ENCODE measurements at regions not wholly inside any gene's neighbourhood (a gene's known extent, or its start where the extent isn't known, plus 50 kb on each side); places are given as distances from the start of the nearest gene placed in this dataset.
A peak's percentile ranks its signal among the peaks of the same experiment; 100 is the strongest.

DNA sequence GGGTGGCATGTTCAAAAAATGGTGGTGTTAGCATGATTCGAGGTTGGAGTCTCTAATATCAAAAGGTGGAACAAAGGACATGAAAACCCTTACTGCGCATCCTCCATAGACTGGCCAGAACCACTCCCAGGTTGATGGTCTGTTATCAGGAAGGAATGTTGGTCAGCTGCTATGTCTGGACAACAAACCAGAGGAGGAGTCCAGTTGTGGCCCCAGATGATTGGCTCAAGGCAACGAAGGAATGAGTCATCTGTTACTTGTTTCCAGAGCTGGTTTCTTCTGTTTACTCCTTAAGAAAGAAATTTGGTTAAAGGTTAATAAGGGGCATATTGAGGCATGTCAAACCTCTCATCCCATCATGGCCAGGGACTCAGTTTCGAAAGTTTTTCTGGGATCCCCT lies 56.8 kb upstream of the GRIA4 start:
- no peak for DNase-seq

DNA sequence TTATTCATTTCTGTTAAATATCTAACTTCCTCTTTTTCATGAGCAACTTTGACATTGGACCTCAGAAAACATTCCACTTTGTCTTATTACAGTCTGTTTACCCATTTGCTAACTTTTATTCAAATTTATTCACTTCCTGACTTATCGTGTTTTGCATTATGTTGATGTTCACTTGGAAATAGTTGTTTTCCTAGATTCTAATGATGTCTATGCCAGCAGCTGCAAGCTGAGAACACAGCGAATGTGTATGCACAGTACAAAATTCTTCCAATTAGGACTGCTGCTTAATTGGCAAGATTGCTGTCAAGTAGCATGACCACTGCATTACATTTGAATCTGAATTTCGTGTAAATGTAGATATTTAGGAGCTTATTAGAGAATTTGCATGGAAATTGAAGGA lies 61.5 kb upstream of the GRIA4 start:
- DNase-seq = no peak

DNA sequence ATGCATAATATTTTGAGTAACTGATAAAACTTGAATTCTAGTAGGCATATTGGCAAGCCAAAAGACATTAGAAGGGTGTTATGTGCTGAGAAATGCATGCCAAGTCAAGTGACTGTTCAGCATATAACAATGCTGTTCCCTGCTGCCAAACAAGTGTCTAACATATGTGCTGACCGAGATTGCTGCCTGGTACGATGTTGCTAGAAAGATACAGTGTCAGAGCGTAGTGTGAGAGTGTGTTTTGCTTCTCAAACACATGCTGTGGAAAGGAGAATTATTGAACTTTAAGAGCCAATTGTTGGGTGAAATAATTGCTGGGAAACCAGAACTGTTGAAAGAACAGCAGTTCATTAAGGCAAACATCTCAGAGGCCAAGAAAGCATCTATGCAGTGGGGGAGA lies 71.3 kb upstream of the GRIA4 start:
- no peak for DNase-seq

DNA sequence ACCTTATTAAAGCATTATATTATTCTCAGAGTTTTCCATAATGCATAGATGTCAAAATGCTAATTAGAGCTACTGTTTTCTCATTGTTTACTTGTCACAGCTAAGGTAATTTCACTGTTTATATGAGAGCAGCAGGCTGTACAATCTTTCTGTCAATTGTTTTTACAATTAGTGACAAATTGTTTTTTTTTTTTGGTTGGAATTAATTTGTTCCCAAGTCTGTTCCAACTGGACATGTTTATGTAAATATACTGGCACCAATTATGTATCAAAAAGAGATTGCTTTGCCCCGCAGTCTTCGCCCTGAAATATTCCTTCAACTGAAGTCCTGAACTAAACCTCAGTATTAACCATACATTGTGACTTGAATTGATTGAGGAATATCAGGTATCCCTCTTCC lies 72.3 kb upstream of the GRIA4 start:
- no peak for DNase-seq

DNA sequence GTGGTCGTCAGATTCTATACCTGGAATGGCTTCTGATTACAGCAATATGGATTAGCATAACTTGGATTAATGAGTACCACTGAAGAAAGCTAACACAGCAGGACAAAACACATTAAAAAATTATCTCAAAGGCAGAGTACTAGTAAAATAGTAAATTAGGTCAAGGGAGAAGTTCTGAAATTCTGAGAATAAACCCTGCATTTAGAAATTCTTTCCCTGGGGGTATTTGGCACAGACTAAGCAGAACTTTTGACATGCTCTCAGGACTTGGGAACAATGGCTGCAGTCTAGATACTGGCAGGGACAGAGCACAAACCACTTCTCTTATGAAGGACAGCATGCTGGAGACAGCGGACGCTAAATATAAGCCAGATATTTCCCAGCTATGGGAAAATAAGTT lies 85.6 kb upstream of the GRIA4 start:
- peak; percentile 20 for DNase-seq

DNA sequence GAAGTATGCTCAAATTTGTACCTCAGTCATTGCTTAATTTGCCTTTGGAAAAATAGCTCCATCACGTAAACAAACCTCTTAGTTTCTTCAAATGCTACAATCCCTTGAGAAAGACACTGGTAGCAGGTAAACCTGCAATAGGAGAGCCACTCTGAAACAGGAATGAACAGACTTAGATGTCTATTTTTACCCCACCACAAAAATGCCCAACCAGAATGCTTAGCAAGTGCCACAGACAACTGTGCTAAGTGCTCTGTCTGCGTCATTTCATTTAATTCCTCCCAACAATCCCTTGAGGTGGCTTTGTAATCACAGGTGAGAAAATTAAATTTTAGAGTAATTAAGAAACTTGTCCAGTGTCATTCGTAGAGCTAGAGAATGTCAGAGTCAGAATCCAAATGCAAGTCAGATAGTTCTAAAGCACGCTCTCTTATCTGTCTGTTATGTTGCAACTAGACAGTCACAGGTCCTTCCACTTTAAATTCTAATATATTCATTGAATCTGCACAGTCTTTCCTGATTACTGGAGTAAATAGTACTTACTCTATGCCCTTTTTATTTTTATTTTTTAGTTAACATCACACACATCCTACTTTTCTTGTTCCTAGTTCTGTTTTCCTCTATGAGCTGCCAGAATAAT lies 89.0 kb upstream of the GRIA4 start:
- DNase-seq = no peak

DNA sequence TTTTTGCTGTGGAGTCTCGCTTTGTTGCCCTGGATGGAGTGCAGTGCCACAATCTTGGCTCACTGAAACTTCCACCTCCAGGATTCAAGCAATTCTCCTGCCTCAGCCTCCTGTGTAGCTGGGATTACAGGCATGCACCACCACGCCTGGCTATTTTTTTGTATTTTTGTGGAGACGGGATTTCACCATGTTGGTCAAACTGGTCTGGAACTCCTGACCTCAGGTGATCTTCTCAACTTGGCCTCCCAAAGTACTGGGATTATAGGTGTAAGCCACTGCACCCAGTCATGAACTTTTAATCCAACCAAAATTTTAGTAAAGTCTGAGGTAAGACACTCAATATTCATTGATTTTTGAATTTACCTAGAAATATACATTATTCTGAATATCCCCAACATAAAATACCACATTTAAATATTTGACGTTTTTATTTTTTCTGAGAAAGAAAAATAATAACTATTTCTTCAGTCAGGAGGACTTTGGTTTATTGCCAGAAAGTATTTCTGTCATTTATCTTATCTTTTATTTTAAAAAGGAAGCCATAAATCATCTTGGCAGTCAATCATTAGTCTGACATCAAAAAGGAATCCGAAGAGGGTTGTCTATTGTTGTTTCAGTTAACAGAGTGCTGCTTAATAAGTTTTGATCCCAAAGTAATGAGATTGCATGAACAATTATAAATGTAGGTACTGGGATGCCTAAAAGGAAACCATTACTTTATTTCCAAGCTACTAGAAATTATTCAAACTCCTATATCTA lies 102.2 kb upstream of the GRIA4 start:
- DNase-seq = no peak

DNA sequence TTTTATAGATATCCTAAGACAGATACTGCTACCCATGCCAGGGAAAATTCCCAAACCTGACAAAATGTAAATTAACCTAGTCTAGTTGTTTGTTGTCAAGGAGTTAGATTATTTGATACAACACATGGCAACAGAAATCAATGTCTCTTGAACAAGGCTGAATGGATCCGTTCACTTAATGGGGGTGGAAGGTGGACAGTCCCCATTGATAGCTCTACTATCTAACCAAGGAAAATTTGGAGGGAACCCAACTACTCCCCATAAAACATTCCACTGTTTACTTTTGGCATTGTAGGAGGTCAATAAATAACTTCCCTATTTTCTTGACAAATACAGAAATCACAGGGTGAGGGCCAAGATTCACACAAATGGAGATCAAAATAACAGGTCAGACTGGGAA lies 117.9 kb upstream of the GRIA4 start:
- DNase-seq = no peak

DNA sequence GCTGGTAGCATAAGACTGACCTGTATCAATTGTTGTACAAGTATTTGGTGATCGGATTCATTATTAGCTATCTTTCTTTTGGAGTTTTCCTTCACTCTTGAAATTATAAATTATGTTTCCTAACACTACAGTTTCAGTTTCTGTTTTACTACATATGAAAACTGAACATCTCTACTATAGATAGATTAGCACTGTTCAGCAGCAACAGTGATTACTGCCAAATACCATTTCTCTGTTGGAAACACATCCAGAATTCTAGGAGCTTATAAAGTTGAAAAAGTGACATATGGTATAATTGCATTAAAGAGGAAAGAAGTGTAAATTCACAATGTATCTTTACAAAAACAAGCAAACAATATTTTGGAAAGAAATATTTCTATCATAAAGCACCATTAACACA lies 118.5 kb upstream of the GRIA4 start:
- peak; percentile 13 for DNase-seq

DNA sequence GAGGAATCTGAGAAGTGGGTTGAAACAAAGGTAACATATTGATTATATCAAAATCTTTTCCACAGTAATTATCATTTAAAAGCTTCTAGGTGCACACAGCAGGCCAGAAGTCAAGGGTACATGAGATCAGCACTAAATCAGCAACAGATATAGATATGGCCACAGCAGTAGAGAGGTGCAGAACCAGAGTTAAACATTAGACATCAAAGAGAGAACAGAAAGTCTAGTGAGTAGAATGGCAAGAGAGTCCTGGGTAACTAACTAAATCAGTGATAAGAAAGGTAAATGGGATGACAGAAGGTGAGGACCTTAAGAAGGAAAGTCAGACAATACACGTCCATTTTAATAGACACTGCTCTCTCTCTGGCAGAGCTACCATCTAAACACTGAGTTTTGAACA lies 119.5 kb upstream of the GRIA4 start:
- no peak for DNase-seq

DNA sequence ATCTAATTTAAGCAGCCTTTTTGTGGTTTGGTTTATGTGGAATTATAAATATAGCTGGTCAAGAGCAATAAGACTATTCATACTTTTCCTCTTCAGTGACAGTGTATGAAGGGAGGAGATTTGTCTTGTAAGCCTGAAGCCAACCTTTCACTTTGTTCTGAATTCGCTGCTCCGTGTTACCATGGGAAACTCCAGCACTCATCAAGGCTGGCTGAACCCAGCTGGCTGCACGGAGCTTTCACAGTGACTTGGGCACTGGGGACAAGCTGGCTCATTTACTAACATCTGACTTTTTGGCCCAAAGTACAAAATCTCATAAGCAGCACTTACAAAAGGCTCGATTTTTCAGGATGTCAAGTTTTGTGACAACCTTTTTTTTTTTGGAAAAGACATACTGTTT lies 120.4 kb upstream of the GRIA4 start:
- peak; percentile 88 for DNase-seq

DNA sequence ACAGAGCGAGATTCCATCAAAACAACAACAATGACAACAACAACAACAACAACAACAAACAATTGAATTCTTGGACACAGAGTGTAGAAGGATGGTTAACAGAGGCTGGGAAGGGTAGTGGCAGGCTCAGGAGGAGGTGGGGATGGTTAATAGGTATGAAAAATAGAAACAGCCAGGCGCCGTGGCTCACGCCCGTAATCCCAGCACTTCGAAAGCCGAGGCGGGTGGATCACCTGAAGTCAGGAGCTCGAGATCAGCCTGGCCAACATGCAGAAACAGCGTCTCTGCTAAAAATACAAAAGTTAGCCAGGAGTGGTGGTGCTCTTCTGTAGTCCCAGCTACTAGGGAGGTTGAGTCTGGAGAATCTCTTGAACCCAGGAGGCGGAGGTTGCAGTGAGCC lies 122.9 kb upstream of the GRIA4 start:
- DNase-seq = no peak

DNA sequence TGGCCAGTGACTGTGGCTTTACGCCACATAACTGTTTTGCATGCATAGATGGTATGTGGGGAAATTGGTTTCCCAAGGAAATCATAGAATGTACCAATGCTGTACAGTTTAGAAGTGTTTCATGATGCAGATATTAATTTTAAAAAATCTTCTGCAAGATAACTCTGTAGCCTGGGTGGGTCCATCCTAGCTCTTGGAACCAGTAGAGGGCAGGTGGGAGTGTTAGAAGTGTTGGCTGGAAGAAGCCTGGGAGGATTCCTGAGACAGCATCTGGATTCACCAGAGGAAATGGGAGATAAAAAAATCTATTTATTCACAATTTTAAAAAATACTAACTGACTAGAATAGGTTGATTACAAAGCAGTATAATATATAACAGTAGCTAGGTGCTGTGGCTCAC lies 139.9 kb upstream of the GRIA4 start:
- DNase-seq = no peak

DNA sequence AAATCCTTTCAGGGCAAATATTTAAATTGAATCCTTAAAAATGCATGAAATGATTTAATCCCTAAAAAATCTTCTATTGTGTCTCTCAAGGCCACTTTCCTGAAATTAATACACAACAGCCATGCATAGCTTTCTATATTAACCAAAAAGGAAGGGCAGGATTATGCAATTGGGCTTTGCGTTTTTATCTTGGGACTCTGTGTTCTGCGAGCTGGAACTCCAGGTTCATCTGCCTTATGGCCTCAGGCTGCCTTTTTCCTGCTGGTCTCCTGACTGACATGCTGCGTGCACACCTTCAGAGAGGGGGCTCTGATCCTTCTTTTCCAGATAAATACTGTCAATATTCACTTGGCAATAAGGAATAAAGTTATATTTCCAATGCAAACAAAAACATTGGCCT lies 141.7 kb upstream of the GRIA4 start:
- no peak for DNase-seq

DNA sequence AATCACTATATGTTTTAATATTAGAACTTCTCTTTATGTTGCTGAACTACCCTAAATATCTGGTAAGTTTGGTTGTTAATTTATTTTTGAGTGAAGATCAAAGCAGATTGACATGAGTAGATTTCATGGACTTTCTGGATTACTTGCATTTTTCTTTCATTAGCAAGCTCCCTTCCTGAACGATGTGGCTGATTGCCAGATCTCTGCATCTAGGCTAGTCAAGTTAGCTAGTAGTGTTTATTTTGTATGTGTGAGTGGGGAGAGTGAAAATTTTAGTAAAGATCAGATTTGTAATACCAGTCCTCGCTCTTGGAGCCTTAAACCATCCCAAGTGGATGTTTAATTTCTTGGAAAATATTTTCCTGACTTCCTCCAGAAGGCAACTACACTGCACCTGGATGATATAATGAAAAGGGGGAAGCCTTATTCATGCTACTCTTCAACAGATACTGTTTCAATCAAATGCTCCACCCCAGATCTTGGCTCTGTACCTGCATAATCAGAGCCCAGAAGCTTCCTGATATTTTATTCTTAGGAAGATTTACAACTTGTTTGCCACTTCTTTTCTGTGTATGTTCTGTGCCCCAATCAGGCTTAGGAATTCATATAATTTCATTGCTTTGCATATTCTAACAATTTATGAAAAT lies 143.2 kb upstream of the GRIA4 start:
- DNase-seq = peak; percentile 15

DNA sequence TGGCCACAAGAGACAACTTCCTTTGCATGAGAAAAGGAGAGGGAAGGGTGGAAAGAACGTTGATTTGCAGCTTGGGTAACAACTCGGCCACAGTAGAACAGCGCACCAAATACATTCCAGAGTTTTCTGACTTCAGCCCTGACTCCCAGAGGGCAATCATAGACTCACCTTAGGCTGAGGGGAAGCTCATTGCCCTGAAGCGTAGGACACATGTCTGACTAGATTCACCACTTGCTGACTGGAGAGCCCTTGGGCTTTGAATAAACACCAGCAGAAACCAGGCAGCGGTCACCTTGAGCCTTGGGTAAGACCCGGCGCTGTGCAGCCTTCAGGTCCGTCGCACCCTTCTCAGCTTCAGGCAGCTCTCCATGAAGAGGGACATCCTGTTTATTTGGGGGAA lies 151.8 kb upstream of the GRIA4 start:
- no peak for DNase-seq

DNA sequence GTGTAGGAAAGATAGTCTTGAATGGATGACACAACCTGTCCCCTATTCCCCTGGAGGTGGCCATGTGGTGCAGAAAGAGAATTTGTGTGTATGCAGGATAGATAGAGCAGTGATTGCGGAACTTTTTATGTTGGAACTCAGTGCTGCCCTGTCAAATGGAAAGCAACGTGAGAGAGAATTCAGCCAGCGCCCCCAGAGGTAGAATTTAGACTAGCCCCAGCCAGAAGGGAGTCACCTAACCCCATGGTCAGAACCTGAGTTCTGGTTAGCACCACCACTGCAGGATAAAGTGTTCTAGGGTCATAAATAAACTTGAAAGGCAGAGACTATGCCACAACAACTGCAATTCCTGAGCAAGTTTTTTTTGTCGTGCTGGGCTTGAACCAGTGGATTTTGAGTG lies 152.9 kb upstream of the GRIA4 start:
- no peak for DNase-seq

DNA sequence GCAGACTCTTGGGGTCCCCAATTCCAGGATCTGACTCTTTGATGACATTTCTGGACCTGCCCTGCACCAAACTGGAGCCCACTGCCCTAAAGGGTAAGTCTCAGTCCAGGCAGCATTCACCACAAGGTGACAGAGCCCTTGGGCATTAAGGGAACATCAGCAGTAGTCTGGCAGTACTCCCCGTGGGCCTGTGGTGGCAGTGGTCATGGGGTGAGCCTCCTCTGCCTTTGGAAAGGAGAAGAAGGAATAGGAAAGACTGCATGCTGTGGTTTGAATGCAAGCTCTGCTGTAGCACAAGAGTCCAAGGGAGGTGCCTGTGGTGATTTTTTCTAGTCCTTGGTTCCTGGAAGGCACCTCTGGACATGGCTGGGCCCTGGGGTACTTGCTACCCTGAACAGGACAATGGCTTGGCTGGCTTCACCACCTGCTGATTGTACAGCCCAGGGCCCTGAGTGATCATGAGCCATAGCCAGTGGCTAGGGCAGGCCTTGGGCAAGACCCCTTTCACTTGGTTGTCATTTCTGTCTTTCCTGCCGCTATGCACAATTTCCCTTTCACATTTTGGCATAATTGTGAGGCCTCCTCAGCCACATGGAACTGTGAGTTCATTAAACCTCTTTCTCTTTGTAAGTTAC lies 160.7 kb upstream of the GRIA4 start:
- no peak for DNase-seq

DNA sequence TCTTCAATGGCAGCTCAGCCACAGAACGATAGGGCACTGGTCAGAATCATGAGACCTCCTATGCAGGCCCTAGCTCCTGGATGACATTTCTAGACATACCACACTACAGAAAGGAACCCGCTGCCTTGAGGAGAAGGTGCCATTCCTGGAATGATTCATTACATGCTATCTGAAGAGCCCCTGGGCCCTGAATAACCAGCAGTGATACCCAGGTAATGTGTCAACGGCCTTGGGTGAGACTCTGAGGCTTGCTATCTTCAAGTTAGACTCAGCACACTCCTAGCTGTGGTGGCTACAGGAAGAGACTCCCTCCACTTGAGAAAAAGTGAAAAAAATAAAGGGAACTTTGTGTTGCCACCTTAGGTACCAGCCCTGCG lies 161.2 kb upstream of the GRIA4 start:
- DNase-seq = no peak

DNA sequence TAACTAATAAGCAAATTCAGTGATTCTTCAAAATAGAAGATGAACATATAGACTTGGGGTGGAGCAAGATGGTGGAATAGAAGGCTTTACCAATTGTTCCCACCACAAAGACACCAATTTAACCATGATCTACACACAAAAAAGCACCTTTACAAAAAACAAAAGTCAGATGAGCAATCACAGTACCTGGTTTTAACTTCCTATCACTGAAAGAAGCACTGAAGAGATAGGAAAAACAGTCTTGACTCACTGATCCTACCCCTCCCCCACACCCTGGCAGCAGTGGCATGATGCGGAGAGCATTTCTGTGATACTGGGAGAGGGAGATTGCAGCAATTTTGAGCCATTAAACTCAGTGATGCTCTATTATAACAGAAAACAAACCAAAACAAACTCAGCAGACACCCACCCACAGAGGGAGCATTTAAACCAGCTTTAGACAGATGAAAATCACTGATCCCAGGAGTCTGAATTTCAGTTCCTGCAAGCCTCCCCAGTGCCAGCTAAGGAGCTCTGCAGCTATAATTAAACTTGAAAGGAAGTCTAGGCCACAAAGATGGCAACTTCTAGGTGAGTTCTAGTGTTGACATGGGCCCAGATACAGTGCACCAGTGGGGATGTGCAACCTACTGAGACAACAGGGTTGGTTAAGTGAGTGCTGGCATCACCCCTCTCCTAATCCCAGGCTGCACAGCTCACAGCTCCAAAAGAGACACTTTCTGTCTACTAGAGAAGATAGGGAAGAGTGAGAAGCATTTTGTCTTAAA lies 161.8 kb upstream of the GRIA4 start:
- DNase-seq = no peak

DNA sequence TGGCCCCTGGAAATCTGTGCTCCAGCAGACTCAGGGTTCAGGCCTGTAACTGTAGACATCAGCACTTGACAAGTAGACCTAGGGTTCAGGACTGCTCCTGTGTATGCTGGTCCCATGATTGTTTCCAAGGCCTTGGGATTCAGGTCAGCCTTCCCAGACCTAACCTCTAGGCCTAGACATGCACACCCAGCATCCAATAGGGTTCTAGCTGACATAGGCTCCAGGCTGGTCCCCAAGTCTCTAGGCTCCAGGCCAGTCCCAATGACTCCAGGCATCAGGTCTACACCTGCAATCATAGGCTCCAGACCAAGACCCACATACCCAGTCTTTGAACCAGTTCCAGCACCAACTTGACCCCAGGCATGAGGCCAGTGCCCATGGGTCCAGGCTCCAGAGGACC lies 166.2 kb upstream of the GRIA4 start:
- DNase-seq = no peak

DNA sequence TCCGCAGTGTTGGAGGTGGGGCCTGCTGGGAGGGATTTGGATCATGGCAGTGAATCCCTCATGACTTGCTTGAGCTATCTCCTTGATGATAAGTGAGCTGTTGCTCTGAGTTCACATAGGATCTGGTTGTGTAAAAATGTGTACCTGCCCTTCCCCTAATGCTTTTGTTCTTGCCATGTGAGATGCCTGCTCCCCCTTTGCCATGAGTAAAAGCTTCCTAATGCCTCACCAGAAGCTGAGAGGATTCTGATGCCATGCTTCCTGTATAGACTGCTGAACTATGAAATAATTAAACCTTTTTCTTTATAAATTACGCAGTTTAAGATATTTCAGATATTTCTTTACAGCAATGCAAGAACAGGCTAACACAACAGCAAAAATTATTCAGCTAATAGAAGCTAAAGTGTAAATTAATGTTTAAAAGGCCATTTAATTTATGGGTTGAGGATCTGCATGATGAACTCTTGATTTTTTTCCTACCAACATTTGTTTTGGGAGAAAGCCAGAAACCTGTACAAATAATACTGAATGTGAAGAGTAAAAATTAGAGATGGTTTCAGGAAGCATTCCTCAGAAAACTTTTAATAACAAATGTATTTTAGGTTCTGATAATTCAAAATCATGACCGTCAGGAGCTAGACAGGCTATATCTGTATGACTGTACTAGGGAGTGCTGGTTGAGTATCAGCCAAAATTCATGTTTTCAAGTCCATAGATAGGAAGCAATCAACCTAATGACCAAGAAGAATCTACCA lies 177.5 kb upstream of the GRIA4 start:
- no peak for DNase-seq

Measured in tongue (tissue), 1 donor.